G401 (cell line): ENCODE measurements at regions not wholly inside any gene's neighbourhood (a gene's known extent, or its start where the extent isn't known, plus 50 kb on each side); places are given as distances from the start of the nearest gene placed in this dataset.

ENCODE experiments used
- DNase-seq: peaks from one replicate; pipeline ENCODE4 v3.0.0-alpha.2; 2015; ENCODE audit warnings: low spot score
- in situ Hi-C: cut with HindIII; loops from 2 replicates; pipeline ENCODE4 v1.10.0; 2016; ENCODE audit warnings: low sequenced_read_pairs, mixed read lengths

DNA sequence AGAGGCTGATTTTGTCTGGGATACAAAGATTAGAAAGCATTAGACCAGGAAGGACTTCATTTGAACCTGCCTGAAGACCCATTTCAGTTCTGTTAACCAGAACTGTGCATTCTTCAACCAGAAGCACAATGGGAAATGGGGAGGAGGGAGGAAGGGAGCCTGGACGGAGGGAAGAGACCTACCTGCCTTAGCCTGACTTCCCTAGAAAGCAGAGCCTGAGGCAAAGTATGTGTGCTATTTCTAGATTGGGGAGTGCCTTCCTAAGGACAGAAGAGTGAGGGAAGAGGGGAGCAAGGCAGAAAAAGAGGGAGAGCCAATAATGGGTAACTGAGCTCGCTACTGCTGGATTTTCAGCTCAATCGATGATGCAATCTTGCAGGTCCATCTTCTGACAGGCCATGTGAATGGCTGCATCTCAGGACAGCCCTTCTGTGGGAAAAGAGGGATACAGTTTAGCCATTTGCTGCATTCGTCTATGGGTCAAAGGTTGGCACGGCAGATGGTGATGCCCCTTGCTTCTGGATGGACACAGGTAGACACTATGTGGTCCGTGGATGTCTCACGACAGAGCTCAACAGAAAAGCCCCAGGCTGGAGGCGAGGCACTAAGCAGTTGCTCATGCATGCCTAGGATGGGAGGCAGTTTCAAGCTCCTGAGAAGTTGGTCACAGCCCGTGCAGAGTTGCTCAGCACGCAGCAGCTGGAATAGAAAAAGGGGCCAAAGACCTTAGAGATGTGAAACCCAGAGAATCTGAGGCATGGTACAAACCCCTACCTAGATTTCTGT lies 78.8 kb upstream of the UBL3 start:
- DNase-seq = no peak
- in situ Hi-C loops = no loop called here

DNA sequence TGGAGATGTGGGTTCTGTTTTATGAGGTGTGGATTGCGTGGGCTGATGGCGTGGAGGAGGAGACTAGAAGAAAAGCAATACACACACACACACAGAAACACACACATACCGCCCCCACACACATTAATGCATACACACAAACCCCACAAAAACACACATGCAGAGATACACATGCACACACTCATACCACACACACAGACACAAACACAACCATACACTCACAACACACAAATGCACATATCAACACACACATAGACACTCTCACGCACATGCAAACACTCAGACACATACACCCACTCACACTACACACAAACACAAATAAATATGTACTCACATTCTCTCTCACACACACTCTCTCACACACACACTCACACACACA lies 75.7 kb upstream of the UBL3 start:
- in situ Hi-C loops = no loop called here
- no peak for DNase-seq

DNA sequence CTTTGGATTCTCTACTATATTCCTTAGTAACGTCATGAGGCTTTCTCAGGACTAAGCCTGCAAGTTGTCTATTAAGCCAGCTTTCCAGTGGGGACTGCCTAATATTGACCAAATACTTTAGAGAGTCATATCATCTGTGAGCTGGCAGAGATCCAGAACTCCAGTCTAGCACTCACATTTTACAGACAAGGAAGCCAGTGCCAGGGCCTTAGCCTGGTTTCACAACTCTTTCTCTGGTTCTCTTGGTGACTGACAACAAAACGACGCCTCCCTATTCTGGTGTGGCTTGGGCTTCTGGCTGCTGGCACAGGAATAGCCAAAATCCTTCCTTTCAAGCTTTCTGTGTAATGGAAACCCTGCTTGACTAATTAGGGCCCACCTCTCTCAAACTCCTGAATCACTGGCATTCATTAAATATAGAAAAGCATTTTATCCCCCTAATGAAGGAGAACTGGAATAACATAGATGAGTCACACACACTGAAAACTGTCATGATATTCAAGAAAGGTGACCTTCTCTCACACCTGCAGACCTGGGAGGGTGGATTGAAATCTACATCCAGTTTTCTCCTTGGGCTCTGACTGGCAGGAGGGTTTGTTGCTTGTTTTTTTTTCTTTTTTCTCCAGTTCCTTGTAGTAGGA lies 75.2 kb upstream of the UBL3 start:
- in situ Hi-C loops = no loop called here
- no peak for DNase-seq

DNA sequence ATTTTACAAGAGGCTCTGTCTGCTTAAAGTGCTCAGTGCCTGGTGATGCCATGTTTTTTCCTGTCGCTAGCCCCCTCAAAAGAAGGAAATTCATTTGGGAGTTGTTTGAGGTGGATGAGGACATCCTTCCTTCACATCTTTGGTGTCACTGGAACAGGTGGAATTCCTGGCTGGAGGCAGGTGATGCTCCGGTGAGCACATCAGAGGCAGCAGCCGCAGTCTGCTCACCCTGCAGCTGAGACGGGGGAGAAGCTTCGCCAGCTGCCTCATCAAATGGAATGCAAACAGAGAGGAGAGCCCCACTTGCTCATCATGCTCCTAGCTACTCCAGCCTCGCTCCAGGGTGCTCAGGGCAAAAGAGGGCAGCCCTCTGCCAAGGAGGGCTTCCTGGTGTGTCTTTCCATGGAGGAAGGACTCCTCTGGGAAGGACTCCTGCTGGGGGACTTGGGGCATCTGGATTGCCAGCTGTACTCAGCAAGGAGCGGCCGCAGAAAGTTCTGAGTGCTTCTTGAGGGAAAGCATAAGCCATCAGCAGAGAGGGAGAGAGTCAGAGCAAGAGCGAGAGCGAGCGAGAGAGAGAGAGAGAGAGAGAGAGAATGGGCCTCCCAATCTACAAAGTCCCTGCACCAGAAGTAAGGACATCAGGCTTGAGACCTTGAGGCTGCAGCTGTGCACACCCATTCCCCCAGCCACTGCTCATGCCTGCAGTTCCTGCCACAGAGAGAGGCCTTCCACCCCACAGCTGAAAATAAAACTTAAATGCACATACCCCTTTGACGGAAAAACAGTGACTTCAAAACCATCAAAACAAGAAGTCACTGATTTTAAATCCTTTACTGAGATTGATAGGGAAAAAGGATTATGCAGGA lies 74.3 kb upstream of the UBL3 start:
- no peak for DNase-seq
- in situ Hi-C loops = no loop called here

DNA sequence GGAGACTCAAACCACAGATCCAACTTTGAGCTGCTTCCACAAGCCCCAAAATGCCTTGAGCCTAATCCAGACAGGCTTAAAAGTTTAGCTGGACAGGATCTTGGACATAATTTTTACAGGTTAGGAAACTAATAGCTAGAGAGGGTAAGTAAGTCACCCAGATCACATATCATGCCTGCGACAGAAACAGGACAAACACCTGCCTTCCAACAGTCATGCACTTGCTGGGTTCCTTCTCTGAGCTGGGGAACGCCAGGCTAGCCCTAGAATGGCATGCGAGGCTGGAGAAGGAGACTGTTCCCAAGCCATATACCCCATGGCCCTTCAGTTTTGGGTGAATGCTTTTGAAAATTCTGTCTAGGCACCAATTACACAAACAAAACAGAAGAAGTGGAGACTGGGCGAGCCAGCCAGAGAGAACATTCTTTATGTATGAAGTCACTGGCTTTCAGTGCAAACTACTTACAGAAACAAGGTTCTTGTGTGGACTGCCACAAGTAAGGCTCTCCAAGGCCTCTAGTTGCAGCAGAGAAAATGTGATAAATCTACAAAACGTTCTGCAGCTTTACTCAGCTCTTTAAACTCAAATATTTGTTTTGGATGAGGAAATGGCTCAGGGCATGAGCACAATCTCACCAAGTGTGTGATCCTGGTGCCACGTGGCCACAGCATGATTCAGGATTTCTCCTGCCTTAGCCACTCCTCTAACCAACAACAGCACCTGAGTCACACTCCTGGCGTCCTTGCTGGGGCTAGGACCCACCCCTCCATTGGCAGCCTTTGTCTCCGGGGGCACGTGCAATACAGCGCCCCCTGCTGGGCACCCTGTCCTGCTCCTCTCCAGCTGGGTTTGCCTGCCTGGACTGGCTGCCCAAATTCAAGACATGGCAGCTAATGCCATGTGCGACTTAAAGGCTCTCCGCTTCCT lies 73.4 kb upstream of the UBL3 start:
- DNase-seq = peak; percentile 8
- in situ Hi-C loops = no loop called here

DNA sequence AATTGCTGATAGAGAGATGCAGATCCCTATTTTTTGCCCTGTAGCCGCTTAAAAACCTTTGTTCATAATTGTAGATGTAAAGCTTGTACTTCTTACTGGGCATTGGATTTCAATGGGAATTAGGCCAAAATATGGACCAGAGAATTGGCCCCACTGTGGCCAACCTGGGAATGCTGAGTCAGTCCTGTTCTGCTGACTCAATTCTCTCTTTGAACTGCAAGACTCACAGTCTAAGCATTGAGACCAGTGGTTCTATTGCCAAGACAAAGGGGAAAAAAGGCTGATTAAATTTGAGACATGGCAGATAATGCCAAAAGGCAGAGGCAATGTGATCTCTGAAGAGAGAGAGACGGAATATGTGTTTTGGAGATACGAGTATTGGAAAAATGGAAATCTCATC lies 72.5 kb upstream of the UBL3 start:
- in situ Hi-C loops = no loop called here

DNA sequence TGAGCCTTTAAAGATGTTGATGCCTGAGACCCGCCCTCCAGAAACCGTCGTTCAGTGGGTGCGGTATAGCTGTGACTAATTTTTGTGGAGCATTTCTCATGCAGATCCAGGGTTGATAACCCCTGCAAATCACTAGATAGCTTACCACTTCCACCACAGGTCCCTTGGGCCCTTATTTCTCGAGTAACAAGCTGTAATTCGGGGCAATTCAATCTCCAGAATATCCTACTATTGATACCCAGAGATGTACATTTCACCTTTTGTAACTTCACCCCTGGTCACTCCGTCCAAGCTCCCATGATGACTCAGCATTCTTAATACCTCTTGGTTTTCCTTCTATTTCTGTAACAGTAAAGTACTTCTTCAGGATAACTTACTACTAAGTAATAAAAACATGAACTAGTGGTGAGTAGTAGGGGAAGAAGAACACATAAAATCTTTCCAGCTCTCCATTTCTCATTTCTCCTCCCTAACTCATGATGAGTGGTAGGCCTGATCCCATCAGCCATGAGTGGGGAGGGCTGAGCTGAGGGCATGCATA lies 71.9 kb upstream of the UBL3 start:
- no peak for DNase-seq
- in situ Hi-C loops = no loop called here

More for the DNA sequence above, 72.5 kb upstream of the UBL3 start:
- DNase-seq = no peak

DNA sequence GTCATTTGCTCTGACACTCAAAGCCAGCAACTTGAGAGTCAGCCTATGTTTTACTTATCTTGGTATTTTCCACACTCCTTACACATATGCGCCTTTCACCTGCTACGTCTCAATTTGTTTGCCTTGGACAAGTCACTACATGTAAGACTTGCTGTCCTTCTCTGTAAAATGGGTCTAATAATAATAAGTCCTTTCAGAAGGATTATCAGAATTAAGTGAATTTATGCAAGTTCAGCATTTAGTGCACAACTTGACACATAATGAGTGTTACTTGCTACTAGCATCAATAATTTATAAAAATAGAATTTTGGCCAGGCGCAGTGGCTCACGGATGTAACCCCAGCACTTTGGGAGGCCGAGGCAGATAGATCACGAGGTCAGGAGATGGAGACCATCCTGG lies 71.1 kb upstream of the UBL3 start:
- in situ Hi-C loops = no loop called here
- no peak for DNase-seq

DNA sequence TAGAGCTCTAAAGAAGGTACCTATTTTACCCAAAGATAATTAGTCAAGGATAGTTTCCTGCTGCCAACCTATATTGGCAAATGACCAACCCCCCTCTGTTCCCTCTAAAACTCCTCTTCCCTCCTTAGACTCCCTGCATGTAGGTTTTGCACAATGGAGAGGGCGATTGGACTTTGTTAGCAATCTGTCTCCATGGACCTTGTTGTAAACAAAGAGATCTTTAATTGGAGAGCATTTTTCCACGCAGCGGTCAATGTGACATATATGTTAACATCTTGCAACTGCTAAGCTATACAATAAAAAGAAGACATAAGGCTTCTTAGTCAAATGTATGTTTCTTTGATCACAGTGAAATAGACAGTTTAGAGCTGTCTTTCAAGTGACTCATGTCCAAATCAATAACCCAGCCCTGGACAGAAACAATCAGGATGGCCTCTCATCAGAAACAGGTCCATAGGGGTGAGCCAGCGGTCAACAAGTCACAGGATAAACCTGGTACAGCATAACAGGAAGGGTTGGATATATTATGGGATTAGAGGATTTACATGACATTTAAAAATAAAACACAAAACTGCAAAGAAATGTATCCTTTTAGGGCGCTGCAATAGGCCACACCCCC lies 69.7 kb upstream of the UBL3 start:
- in situ Hi-C loops = no loop called here
- DNase-seq = no peak

DNA sequence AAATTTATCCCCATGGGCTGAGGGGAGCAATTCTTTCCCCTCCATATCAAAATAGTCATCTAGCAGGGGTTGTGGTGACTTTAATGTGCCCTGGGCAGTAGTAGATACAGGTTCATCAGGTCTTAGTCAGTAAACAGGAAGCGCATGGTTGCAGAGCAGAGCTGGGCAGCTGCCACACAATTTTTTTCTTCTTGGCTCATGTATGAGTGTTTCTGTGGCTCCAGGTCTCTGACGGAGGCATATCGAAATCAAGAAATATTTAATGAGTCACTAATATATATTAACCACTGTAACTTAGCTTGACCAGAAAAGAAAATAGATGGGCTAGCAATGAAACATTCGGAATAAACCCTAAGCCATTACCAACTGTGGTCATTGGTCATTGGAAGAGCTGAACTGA lies 68.4 kb upstream of the UBL3 start:
- in situ Hi-C loops = no loop called here
- DNase-seq = no peak

DNA sequence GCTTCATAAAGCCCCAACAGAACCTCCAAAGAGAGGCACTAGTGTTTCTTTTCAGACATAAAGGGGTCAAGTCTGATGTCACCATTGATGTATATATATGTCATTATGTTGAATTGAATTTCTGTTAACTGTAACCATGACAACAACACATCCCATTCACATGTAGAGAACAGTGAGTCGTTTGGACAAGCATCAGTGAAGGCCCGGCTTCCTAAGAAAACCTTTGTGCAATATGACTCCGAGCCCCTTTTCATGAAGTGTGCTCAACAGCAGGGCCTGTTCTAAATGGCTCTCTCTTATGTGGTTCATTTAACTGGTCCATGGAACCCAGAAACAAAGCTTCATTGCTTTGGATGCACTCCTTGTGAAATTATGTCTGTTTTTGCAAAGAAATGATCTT lies 67.2 kb upstream of the UBL3 start:
- no peak for DNase-seq
- in situ Hi-C loops = no loop called here

DNA sequence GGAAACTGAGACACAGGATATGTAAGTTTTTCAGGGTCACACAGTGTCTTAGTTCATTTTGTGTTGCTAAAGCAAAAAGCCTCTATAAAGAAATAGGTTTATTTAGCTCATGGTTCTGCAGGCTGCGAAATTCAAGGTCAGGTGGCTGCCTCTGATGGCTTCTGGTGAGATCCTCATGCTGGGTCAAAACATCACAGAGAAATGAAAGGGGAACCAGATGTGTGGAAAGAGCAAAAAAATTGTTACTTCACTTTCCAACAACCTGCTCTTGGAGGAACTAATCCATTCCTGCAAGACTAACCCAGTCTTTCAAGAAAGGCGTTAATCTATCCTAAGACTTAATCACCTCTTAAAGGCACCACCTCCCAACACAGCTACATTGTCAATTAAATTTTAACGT lies 64.2 kb upstream of the UBL3 start:
- in situ Hi-C loops = no loop called here
- DNase-seq = no peak

DNA sequence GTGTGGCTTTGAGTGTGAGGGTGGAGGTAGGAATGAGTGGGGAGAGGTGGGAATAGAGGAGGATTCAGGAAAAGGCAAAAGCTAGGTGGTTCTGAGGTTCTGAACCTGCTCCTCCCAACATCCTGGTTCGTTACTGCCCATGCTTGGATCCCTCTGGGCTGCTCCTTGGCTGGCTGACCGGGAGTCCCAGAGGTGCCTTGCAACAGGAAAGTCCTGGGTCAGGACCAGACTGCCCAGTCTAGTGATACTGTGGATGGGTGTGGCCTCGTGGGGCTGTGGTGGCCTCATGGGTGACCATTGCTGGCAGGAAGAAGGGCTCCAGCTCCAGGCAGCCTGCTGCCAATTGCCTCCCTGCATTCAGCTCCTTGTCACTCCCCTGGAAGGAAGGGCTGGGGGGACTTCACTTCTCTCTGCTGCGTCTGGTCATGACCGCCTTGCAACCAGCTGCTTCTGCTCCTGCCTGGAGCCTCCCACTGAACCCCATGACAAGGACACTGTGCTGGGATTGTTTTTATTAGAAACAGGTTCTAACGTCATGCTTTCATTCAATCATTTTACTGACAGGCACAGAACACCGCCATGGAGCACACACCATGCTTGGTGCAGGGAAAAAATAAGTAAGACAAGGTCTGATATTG lies 61.5 kb upstream of the UBL3 start:
- DNase-seq = no peak
- in situ Hi-C loops = no loop called here

DNA sequence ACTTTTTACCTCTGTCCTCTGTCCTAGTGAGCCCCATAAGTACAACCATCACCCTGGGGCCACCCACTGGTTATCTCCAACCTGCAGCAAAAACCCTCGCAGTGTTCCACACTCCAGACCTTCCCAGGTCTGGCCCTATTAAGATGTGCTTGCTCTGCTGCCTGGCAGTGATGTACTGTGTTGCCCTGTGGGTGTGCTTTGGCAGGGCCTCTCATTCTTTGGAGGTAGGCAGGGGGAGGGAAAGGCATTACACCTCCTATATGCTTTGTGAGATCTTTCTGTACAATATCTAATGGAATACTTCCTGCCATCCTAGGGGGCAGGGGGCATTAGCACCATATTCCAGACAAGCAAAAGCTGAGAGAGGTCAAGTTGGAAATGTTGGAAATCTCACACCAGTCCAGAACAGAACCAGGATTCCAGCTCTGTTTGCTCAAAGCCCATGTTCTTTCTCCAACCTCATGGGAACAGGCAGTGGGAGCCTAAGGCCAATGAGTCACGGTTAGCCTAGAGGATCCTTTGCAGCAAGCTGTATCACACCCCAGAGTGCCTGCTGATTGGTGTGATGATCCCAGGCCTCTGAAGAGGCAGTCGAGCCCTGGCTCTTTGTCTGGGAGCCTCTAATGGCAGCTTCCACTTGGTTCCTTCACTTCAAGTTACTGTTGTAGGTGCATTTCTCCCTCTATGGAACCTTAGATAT lies 59.7 kb upstream of the UBL3 start:
- DNase-seq = no peak
- in situ Hi-C loops = no loop called here

DNA sequence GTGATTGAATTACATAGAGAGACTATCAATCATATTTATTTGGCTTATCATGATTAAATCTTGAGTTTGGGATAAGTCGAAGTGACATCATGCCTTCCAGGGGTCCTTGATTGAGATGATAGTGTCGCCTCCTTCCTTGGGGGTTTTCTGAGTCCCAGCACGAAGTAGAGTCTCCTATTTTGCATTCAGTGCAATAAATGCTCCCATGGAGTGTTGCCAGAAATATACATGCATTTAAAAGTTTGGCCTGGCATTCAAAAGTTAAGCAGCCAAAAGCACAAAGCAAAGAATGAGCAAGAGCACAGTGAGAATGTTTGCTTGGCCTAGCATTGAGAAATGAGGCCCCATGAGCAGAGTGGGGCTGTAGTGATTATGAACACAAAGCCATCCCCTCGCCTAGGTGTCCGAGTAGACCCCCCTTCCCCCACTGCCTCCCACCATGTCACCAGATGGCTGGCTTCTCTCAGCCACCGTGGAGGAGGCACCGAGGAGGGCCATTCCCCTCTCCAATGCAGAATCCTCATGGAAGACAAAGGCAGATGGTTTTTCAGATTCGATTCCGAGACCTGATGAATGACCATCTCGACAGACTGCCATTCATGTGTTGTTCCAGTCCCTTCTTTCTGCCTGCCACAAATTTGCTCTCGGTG lies 58.8 kb upstream of the UBL3 start:
- DNase-seq = no peak
- in situ Hi-C loops = no loop called here

DNA sequence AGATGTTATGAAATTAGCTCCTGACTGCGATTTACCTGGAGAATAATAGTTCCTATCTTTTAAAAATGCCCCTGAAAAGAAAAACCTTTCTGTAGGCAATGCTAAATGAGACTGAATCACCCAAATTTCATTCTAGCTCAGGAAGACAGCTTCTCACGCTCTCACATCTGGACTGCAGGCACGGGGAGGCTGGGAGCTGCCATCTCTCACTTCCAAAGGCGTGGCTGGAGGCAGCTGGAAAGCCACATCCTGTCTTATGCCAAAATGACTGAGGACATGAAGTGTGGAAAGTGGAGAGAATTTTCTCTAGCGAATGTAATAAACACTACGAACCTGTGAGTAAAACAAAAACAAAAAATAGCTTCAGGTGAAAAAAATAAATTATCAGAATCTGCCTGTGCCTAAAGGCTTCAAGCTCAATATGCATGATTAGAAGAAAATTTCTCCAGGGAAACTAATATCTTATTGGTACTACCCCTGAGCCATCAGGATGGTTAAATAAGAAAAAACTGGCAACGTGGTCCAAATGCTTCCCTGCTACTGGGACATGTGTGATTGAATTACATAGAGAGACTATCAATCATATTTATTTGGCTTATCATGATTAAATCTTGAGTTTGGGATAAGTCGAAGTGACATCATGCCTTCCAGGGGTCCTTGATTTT lies 58.1 kb upstream of the UBL3 start:
- in situ Hi-C loops = no loop called here

DNA sequence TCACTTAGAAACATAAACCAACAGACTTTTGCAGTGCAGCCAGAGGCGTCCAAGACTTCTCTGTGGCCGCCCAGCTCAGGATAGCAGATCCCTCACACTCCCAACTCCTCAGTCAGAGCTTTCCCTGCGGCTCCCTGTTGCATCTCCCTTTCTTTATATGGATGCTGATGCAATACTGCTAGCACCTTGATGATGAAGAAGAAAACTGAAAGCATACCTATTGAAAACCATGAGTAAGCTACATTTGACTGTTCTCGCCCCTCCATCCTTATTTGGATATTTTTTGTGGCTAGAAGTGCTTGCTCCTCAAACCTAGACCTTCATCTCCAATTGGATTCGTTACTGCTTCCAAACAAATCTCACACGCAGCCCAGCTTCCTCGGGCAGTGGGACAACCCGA lies 57.3 kb upstream of the UBL3 start:
- in situ Hi-C loops = no loop called here
- DNase-seq = no peak

More for the DNA sequence above, 58.1 kb upstream of the UBL3 start:
- DNase-seq = no peak
